Peyer's patch (tissue), 4 donors: ENCODE measurements at regions not wholly inside any gene's neighbourhood (a gene's known extent, or its start where the extent isn't known, plus 50 kb on each side); places are given as distances from the start of the nearest gene placed in this dataset.

Source experiments
- POLR2A ChIP-seq, 2 donors: fragments of 450-650 bp; IDR thresholded peaks; one replicate each; pipeline ENCODE4 v1.5.1; 2017; ENCODE audit warnings: antibody characterized with exemption in 2 of 2, mild to moderate bottlenecking in 2 of 2, moderate library complexity in 2 of 2
- TF ChIP-seq, protein P1 (sequence below), 6 experiments: fragments of 450-650 bp in 4 of 6; fragments of 200-600 bp in 2 of 6; sonication (generic) in 1 of 6; IDR thresholded peaks; one replicate each; pipeline ENCODE4 v1.5.1; 2017 to 2019; ENCODE audit warnings: antibody characterized with exemption in 6 of 6, mild to moderate bottlenecking in 3 of 6, moderate library complexity in 1 of 6

DNA sequence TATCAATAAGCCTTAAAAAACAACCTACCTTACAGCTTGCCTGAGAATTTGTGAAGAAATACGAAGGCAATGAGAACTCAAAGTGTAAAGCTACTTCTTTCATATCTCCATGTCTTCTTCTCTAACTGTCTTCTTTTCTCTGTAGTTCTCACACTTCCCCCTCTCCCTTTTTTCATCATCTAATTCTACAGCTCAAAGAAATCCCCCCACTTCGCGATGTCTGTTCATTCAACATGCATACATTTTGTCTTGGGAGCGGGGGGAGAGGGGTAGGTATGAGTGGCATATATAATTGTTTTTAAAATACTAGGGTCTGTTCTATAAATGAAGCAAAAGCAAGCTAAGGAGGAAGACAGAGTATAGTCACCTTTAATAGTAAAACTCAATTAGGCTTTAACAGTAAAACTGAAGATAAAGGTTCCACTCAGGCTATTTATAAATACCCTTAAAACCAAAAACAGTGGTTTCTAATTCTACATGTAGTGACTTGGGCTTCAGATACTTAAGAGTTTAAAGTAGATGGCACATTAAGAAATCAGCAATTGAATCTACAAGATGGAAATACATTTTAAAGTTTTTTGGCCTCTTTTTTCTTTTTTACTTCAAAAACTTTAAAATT, 106.9 kb downstream of the KLF12 start:
- TF ChIP-seq POLR2A (IDR thresholded peaks at IDR 0.05), result no peak
- TF ChIP-seq, protein P1, sequence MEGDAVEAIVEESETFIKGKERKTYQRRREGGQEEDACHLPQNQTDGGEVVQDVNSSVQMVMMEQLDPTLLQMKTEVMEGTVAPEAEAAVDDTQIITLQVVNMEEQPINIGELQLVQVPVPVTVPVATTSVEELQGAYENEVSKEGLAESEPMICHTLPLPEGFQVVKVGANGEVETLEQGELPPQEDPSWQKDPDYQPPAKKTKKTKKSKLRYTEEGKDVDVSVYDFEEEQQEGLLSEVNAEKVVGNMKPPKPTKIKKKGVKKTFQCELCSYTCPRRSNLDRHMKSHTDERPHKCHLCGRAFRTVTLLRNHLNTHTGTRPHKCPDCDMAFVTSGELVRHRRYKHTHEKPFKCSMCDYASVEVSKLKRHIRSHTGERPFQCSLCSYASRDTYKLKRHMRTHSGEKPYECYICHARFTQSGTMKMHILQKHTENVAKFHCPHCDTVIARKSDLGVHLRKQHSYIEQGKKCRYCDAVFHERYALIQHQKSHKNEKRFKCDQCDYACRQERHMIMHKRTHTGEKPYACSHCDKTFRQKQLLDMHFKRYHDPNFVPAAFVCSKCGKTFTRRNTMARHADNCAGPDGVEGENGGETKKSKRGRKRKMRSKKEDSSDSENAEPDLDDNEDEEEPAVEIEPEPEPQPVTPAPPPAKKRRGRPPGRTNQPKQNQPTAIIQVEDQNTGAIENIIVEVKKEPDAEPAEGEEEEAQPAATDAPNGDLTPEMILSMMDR (IDR thresholded peaks at IDR 0.05), result no peak
